Left kidney (tissue), 1 donor: ENCODE measurements at regions not wholly inside any gene's neighbourhood (a gene's known extent, or its start where the extent isn't known, plus 50 kb on each side); places are given as distances from the start of the nearest gene placed in this dataset.
"Not testable (repeated sequence)": the region's sequence is repeated elsewhere in the genome, so short reads cannot be mapped to it uniquely, and the experiment has no call there.

Experiments used
- DNase-seq: peaks from one replicate; pipeline ENCODE4 v3.0.0-alpha.2; 2013

GRCh38 chr6:27161115-27161514 lies 86.4 kb upstream of the PRSS16 start:
- DNase-seq: no peak

GRCh38 chr6:27161603-27161945 lies 85.9 kb upstream of the PRSS16 start:
- DNase-seq: no peak

GRCh38 chr6:27161946-27162603 lies 85.4 kb upstream of the PRSS16 start:
- DNase-seq: no peak

- no peak for DNase-seq
These were observed 83.7 kb upstream of the PRSS16 start for GRCh38 chr6:27163834-27164233.

GRCh38 chr6:27168108-27168507 lies 79.4 kb upstream of the PRSS16 start:
- no peak for DNase-seq

GRCh38 chr6:27168586-27169443 lies 78.7 kb upstream of the PRSS16 start:
- no peak for DNase-seq

- not testable (repeated sequence) for DNase-seq
These were observed 74.8 kb upstream of the PRSS16 start for GRCh38 chr6:27172524-27173231.

- DNase-seq: not testable (repeated sequence)
These were observed 74.3 kb upstream of the PRSS16 start for GRCh38 chr6:27173232-27173601.

- no peak for DNase-seq
These were observed 72.5 kb upstream of the PRSS16 start for GRCh38 chr6:27174958-27175357.

GRCh38 chr6:27176096-27176495 lies 71.4 kb upstream of the PRSS16 start:
- no peak for DNase-seq

- no peak for DNase-seq
These were observed 70.7 kb upstream of the PRSS16 start for GRCh38 chr6:27176523-27177484.

- DNase-seq: peak; percentile 73
These were observed 69.8 kb upstream of the PRSS16 start for GRCh38 chr6:27177485-27178406.

- DNase-seq: no peak
These were observed 69.1 kb upstream of the PRSS16 start for GRCh38 chr6:27178407-27178730.

GRCh38 chr6:27178860-27179259 lies 68.6 kb upstream of the PRSS16 start:
- no peak for DNase-seq

- no peak for DNase-seq
These were observed 64.3 kb upstream of the PRSS16 start for GRCh38 chr6:27183060-27183832.

GRCh38 chr6:27187231-27188060 lies 60.1 kb upstream of the PRSS16 start:
- no peak for DNase-seq

- DNase-seq: peak; percentile 82
These were observed 59.2 kb upstream of the PRSS16 start for GRCh38 chr6:27188061-27188884.

- peak; percentile 92 for DNase-seq
These were observed 58.5 kb upstream of the PRSS16 start for GRCh38 chr6:27188885-27189418.
